ENCODE measurements at regions not wholly inside any gene's neighbourhood (a gene's known extent, or its start where the extent isn't known, plus 50 kb on each side); places are given as distances from the start of the nearest gene placed in this dataset.

DNA sequence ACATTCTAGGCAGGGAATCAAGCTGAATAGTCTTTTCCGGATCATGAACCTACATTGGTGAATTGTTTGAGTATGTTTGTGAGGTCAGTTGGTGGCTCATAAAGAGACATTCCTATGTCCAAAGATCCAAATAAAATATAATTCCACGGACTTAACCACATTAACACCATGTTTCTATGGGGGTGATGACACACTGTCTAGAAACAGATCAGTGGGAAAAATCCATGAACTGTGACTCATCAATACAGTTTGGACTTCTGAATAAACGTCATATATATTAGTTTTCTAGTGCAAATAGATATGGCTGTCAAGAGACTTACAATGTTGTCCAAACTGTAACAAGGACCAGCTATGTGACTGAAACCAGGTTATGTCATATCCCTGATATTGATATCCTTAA is 509.9 kb upstream of the TYRP1 start:
- DNase-seq (ENCODE audit: low read depth): no peak
- H3K27me3 ChIP-seq (ENCODE audit: control insufficient read depth, insufficient read depth, low read length): no peaks in the 10 kb centered on the region
- ChIA-PET CTCF (no interaction called here), POLR2A (no interaction called here)
- H3K4me3 ChIP-seq (ENCODE audit: low read depth, low read length): no peak overlapping the region
- no peaks in the 10 kb centered on the region for H3K36me3 ChIP-seq (ENCODE audit: control insufficient read depth, insufficient read depth, low read length)
- TF ChIP-seq, protein P1, sequence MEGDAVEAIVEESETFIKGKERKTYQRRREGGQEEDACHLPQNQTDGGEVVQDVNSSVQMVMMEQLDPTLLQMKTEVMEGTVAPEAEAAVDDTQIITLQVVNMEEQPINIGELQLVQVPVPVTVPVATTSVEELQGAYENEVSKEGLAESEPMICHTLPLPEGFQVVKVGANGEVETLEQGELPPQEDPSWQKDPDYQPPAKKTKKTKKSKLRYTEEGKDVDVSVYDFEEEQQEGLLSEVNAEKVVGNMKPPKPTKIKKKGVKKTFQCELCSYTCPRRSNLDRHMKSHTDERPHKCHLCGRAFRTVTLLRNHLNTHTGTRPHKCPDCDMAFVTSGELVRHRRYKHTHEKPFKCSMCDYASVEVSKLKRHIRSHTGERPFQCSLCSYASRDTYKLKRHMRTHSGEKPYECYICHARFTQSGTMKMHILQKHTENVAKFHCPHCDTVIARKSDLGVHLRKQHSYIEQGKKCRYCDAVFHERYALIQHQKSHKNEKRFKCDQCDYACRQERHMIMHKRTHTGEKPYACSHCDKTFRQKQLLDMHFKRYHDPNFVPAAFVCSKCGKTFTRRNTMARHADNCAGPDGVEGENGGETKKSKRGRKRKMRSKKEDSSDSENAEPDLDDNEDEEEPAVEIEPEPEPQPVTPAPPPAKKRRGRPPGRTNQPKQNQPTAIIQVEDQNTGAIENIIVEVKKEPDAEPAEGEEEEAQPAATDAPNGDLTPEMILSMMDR (IDR thresholded peaks at IDR 0.05; ENCODE audit: insufficient read depth, low read depth, low read length): no peak

GRCh38 chr9:12185856-12186255 is 507.3 kb upstream of the TYRP1 start:
- TF ChIP-seq, protein P1 (IDR thresholded peaks at IDR 0.05; ENCODE audit: insufficient read depth, low read depth, low read length): no peak
- ChIA-PET POLR2A (no interaction called here), CTCF (interaction anchor here (0.7 kb wide), 1 partner anchor 13 kb away, joined by 3 read pairs; no protein-coding TSS in a partner anchor)
- Histone ChIP-seq H3K4me3 (ENCODE audit: low read depth, low read length) (no peak overlapping the region), H3K27me3 (ENCODE audit: control insufficient read depth, insufficient read depth, low read length) (no peaks in the 10 kb centered on the region), H3K36me3 (ENCODE audit: control insufficient read depth, insufficient read depth, low read length) (no peaks in the 10 kb centered on the region)
- DNase-seq (ENCODE audit: low read depth): no peak

GRCh38 chr9:12191630-12192029 is 501.6 kb upstream of the TYRP1 start:
- no peak overlapping the region for H3K4me3 ChIP-seq (ENCODE audit: low read depth, low read length)
- ChIA-PET CTCF (no interaction called here), POLR2A (no interaction called here)
- no peaks in the 10 kb centered on the region for H3K27me3 ChIP-seq (ENCODE audit: control insufficient read depth, insufficient read depth, low read length)
- no peaks in the 10 kb centered on the region for H3K36me3 ChIP-seq (ENCODE audit: control insufficient read depth, insufficient read depth, low read length)
- TF ChIP-seq, protein P1 (IDR thresholded peaks at IDR 0.05; ENCODE audit: insufficient read depth, low read depth, low read length): no peak
- no peak for DNase-seq (ENCODE audit: low read depth)

DNA sequence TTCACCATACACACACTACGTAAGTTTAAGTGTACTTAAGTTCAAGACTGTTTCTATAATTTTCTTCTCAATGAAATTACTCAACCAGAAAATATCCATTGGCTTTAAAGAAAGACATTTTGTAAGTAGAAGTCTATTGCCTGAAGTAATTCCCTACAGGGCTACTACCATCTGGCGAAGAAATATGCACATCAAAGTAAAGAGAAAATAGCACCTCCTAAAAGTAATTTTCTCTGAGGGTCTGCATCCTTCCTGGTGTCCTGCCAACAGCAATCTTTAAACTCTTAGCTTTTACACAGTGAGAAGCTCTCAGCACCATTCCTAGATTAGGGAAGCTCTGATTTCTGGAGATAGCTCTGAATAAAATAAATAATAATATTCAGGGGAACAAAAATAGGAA is 498.5 kb upstream of the TYRP1 start:
- TF ChIP-seq, protein P1 (IDR thresholded peaks at IDR 0.05; ENCODE audit: insufficient read depth, low read depth, low read length): no peak
- ChIA-PET POLR2A (no interaction called here), CTCF (no interaction called here)
- no peaks in the 10 kb centered on the region for H3K27me3 ChIP-seq (ENCODE audit: control insufficient read depth, insufficient read depth, low read length)
- no peaks in the 10 kb centered on the region for H3K36me3 ChIP-seq (ENCODE audit: control insufficient read depth, insufficient read depth, low read length)
- H3K4me3 ChIP-seq (ENCODE audit: low read depth, low read length): no peak overlapping the region
- no peak for DNase-seq (ENCODE audit: low read depth)

GRCh38 chr9:12195456-12195855 is 497.7 kb upstream of the TYRP1 start:
- ChIA-PET POLR2A (no interaction called here), CTCF (no interaction called here)
- Histone ChIP-seq H3K36me3 (ENCODE audit: control insufficient read depth, insufficient read depth, low read length) (no peaks in the 10 kb centered on the region), H3K27me3 (ENCODE audit: control insufficient read depth, insufficient read depth, low read length) (no peaks in the 10 kb centered on the region), H3K4me3 (ENCODE audit: low read depth, low read length) (no peak overlapping the region)
- TF ChIP-seq, protein P1 (IDR thresholded peaks at IDR 0.05; ENCODE audit: insufficient read depth, low read depth, low read length): no peak
- no peak for DNase-seq (ENCODE audit: low read depth)
